Endodermal cell (in vitro differentiated cells): ENCODE measurements at regions not wholly inside any gene's neighbourhood (a gene's known extent, or its start where the extent isn't known, plus 50 kb on each side); places are given as distances from the start of the nearest gene placed in this dataset.

Experiments
- DNase-seq: peaks from one replicate; pipeline ENCODE4 v3.0.0-alpha.2; 2017
- H3K27ac ChIP-seq: 2 replicates; pipeline ENCODE4 v1.5.1; 2013; ENCODE audit warnings: mild to moderate bottlenecking, low read depth, low read length, moderate library complexity
- H3K27me3 ChIP-seq: 2 replicates; pipeline ENCODE4 v1.6.1; 2013; ENCODE audit warnings: mild to moderate bottlenecking, low read length, moderate library complexity; ENCODE audit not compliant: insufficient read depth, control insufficient read depth, poor library complexity, severe bottlenecking
- H3K36me3 ChIP-seq: 2 replicates; pipeline ENCODE4 v1.7.0; 2013; ENCODE audit warnings: mild to moderate bottlenecking, low read length, moderate library complexity; ENCODE audit not compliant: control insufficient read depth, insufficient read depth
- H3K4me1 ChIP-seq: one replicate; pipeline ENCODE4 v1.7.0; 2013; ENCODE audit warnings: low read length; ENCODE audit not compliant: control insufficient read depth, insufficient read depth
- H3K4me3 ChIP-seq: 2 replicates; pipeline ENCODE4 v1.5.1; 2013; ENCODE audit warnings: mild to moderate bottlenecking, low read length, moderate library complexity
- H3K9ac ChIP-seq: 2 replicates; pipeline ENCODE4 v1.6.1; 2013; ENCODE audit warnings: mild to moderate bottlenecking, low read length, moderate library complexity; ENCODE audit not compliant: poor library complexity, severe bottlenecking; ENCODE audit errors: extremely low read depth
- H3K9me3 ChIP-seq: 2 replicates; pipeline ENCODE4 v1.6.1; 2013; ENCODE audit warnings: mild to moderate bottlenecking, low read length, moderate library complexity; ENCODE audit not compliant: control insufficient read depth
- H3K27ac Mint-ChIP-seq: 2 replicates; pipeline ENCODE4 v1.8.0; 2020; ENCODE audit warnings: mixed read lengths
- H3K27me3 Mint-ChIP-seq: 2 replicates; pipeline ENCODE4 v1.8.0; 2021; ENCODE audit warnings: mild to moderate bottlenecking, mixed read lengths; ENCODE audit not compliant: insufficient read depth
- H3K36me3 Mint-ChIP-seq: 2 replicates; pipeline ENCODE4 v1.8.0; 2020; ENCODE audit warnings: low read depth, mixed read lengths
- H3K4me1 Mint-ChIP-seq: 2 replicates; pipeline ENCODE4 v1.8.0; 2020; ENCODE audit warnings: mixed read lengths
- H3K4me3 Mint-ChIP-seq: 2 replicates; pipeline ENCODE4 v1.8.0; 2020; ENCODE audit warnings: mild to moderate bottlenecking, moderate library complexity, mixed read lengths
- H3K9me3 Mint-ChIP-seq: 2 replicates; pipeline ENCODE4 v1.8.0; 2020; ENCODE audit warnings: mild to moderate bottlenecking, mixed read lengths
- WGBS, 2 experiments: methylation state at CpG; one replicate each; pipeline versions ENCODE4 v1.1.5 to v1.1.7; 2013; ENCODE audit warnings: missing lambda C conversion rate in 2 of 2, mixed read lengths in 1 of 2; ENCODE audit not compliant: insufficient coverage in 1 of 2, insufficient read length in 1 of 2; 5-methylcytosine and 5-hydroxymethylcytosine counted together
- TF ChIP-seq, protein P1 (sequence below): fragments of 200-600 bp; sonication (generic); conservative IDR thresholded peaks from 2 replicates; pipeline ENCODE4 v1.5.0; 2021; ENCODE audit warnings: antibody characterized with exemption, mild to moderate bottlenecking

DNA sequence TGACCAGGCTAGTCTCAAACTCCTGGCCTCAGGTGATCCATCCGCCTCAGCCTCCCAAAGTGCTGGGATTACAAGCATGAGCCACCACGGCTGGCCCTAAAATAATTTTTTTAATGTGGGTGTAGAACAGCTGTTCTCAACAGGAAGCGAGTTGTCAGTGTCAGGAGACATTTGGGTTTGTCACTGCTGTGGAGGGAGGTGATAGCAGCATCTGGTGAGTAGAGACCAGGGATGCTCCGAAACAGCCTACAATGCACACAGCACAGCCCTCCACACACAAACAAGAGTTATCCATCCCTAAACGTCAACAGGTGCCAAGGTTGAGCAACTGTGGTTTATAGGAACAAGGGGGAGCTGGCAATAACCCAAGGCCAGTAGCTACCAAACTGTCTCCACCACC lies 243.4 kb upstream of the STS start:
- Mint-ChIP-seq H3K4me3 (no peak overlapping the region), H3K27ac (no peak overlapping the region), H3K4me1 (peaks cover 6% of the 10 kb centered on the region), H3K27me3 (no peaks in the 10 kb centered on the region), H3K9me3 (no peaks in the 10 kb centered on the region), H3K36me3 (no peaks in the 10 kb centered on the region)
- Histone ChIP-seq H3K36me3 (no peaks in the 10 kb centered on the region), H3K4me3 (no peak overlapping the region), H3K9ac (no peak overlapping the region), H3K27ac (no peak overlapping the region), H3K27me3 (no peaks in the 10 kb centered on the region), H3K4me1 (no peaks in the 10 kb centered on the region), H3K9me3 (no peaks in the 10 kb centered on the region)
- WGBS, 2 experiments, result 83 to 91% methylated on average over 1 to 4 of the region's 5 CpGs
- TF ChIP-seq, protein P1, sequence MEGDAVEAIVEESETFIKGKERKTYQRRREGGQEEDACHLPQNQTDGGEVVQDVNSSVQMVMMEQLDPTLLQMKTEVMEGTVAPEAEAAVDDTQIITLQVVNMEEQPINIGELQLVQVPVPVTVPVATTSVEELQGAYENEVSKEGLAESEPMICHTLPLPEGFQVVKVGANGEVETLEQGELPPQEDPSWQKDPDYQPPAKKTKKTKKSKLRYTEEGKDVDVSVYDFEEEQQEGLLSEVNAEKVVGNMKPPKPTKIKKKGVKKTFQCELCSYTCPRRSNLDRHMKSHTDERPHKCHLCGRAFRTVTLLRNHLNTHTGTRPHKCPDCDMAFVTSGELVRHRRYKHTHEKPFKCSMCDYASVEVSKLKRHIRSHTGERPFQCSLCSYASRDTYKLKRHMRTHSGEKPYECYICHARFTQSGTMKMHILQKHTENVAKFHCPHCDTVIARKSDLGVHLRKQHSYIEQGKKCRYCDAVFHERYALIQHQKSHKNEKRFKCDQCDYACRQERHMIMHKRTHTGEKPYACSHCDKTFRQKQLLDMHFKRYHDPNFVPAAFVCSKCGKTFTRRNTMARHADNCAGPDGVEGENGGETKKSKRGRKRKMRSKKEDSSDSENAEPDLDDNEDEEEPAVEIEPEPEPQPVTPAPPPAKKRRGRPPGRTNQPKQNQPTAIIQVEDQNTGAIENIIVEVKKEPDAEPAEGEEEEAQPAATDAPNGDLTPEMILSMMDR, result no peak
- DNase-seq, result no peak

DNA sequence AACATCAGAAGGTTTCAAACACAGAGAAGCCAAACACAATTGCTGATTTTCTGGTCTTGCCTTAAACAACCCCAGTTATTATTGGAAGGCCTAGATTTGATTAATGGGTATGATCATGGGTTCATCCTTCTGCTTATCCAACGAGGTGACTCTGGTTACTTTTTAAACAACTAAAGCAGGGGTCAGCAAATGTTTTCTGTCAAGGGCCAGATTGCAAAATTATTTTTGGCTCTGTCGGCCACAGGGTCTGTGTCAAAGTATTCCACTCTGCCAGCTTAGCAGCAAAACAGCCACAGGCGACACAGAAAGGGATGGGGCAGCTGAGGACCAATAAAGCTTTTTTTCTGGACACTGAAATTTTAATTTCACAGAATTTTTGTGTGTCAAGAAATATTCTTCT lies 249.1 kb upstream of the STS start:
- Mint-ChIP-seq H3K27me3 (no peaks in the 10 kb centered on the region), H3K36me3 (no peaks in the 10 kb centered on the region), H3K4me3 (no peak overlapping the region), H3K9me3 (peaks cover under 1% of the 10 kb centered on the region), H3K27ac (no peak overlapping the region), H3K4me1 (peaks cover 6% of the 10 kb centered on the region)
- Histone ChIP-seq H3K27me3 (no peaks in the 10 kb centered on the region), H3K9ac (no peak overlapping the region), H3K4me1 (no peaks in the 10 kb centered on the region), H3K27ac (no peak overlapping the region), H3K4me3 (no peak overlapping the region), H3K36me3 (no peaks in the 10 kb centered on the region), H3K9me3 (no peaks in the 10 kb centered on the region)
- WGBS, 2 experiments, result 92 to 93% methylated on average over 2 to 3 of the region's 3 CpGs
- no peak for DNase-seq
- TF ChIP-seq, protein P1, result no peak

DNA sequence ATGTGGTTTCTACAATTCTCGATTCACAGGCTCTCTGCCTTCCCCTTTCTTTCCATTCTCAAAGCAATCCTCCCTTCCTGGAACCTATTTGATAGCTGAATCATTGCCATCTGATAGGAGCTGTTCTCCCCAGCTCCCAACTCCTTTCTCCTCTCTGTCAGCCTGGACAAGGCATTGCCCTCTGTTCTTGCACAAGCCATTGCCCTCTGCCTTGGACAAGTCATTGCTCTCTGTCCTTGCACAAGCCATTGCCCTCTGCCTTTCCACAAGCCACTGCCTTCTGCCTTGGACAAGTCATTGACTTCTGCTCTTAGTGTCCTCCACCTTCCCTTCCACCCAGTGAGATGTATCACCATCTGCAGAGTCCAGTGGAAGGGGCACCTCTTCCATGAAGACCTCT lies 256.1 kb upstream of the STS start:
- TF ChIP-seq, protein P1, result no peak
- H3K27me3 ChIP-seq, result no peaks in the 10 kb centered on the region
- no peaks in the 10 kb centered on the region for H3K36me3 ChIP-seq
- H3K4me3 ChIP-seq, result no peak overlapping the region
- no peaks in the 10 kb centered on the region for H3K4me1 ChIP-seq
- Mint-ChIP-seq H3K27me3 (no peaks in the 10 kb centered on the region), H3K4me3 (no peak overlapping the region), H3K9me3 (peaks cover 15% of the 10 kb centered on the region), H3K27ac (no peak overlapping the region), H3K4me1 (no peaks in the 10 kb centered on the region), H3K36me3 (peaks cover 4% of the 10 kb centered on the region)
- DNase-seq, result no peak
- H3K27ac ChIP-seq, result no peak overlapping the region
- no peaks in the 10 kb centered on the region for H3K9me3 ChIP-seq
- no peak overlapping the region for H3K9ac ChIP-seq
- 93 to 100% methylated on average over 1 of the region's 1 CpG for WGBS, 2 experiments
